GM12872 (cell line): ENCODE measurements at regions not wholly inside any gene's neighbourhood (a gene's known extent, or its start where the extent isn't known, plus 50 kb on each side); places are given as distances from the start of the nearest gene placed in this dataset.

Experiments
- TF ChIP-seq, protein P1 (sequence below): IDR thresholded peaks from 3 replicates; pipeline ENCODE4 v1.5.1; 2011; ENCODE audit warnings: low read depth, mild to moderate bottlenecking, low read length, moderate library complexity; ENCODE audit not compliant: insufficient read depth

DNA sequence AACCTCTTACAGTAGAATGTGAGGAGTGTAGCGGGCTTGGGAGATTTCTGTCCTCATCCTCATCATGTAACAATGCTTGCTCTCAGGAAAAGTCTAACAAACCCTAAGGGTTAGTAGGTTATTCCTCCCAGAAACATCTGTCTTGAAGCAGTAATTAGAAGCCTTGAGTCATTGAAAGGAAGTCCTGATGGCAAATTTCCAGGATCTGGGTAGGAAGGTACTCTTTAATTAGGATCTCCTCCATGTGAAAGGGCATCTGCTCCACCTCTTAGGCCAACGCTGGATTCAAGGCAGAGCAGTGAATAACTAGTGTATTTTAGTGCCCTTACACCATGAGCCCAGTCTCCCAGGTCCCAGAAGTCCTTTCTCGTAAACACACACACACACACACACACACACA is 106.6 kb upstream of the BARHL2 start:
- TF ChIP-seq, protein P1, sequence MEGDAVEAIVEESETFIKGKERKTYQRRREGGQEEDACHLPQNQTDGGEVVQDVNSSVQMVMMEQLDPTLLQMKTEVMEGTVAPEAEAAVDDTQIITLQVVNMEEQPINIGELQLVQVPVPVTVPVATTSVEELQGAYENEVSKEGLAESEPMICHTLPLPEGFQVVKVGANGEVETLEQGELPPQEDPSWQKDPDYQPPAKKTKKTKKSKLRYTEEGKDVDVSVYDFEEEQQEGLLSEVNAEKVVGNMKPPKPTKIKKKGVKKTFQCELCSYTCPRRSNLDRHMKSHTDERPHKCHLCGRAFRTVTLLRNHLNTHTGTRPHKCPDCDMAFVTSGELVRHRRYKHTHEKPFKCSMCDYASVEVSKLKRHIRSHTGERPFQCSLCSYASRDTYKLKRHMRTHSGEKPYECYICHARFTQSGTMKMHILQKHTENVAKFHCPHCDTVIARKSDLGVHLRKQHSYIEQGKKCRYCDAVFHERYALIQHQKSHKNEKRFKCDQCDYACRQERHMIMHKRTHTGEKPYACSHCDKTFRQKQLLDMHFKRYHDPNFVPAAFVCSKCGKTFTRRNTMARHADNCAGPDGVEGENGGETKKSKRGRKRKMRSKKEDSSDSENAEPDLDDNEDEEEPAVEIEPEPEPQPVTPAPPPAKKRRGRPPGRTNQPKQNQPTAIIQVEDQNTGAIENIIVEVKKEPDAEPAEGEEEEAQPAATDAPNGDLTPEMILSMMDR = no peak

DNA sequence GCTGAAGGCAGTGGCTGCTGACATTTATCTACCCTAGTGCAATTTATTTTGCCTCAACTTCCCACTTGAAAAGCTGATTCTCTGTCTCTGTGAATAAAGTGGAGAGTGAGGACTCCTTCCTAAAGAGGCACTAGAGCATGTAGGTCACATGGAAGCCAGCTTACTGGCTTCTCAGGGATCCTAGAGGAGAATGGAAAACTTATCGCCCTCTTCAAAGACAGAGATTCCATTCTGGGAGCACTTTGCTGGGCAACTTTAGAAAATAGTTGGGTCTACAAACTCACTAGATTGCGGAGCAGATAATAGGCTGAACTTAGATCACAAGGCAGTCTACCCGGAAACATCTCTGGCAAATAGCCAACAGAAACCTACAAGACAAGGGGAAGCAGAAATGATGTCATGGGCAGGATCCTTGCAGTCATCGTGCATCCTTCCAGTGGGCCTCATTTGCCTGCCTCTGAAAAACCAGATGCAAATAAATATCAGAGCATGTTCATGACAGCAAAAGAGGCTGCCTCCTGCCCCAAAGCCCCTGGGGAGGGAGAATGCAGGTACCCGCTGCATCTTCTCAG is 104.8 kb upstream of the BARHL2 start:
- TF ChIP-seq, protein P1 = no peak

DNA sequence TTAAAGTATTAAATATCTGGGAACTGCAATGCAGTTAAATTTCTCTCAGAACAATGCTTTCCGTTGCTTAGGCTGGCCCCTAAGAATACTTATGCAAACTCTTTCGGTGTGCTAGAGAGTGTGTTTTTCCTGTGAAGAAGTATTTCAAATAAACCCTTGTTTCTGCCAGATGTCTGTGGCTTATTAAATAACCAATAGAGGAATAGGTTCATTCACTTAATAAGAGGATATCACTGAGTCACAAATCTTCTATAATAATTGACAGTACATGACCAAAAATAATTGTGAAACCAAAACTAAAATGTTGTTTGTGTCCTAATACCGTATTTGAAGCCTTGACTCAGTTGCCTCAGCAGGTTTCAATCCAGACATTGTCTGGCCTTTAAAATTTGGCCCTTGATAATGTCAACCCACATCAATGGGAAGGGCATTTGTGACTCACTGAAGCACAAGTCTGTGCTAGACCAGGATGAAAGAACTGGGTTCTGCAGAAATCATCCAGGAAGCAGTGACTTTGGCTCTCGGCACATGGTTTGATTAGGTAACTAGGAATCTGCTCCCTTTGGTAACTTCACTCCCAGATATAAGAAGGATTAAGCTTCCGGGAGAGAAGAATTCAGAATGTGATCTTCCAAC is 104.2 kb upstream of the BARHL2 start:
- TF ChIP-seq, protein P1 = no peak

DNA sequence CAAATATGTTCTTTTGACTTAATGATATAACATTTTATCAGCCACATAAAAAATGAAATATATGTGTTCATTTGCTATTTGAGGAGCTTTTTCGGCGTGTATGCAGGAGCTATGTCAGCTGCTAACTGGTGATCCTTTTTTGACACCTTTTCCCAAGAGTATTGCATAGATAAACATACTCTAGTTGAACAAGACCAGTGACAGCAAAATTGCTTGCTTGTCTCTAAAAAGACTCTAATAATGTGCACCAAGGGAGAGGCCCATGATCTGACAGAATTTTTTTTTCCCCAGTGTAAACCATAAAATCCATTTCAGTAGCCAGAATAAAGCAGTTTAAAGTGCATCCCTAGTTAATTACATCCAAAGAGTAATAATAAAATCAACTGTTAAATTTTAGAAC is 103.6 kb upstream of the BARHL2 start:
- TF ChIP-seq, protein P1 = no peak

DNA sequence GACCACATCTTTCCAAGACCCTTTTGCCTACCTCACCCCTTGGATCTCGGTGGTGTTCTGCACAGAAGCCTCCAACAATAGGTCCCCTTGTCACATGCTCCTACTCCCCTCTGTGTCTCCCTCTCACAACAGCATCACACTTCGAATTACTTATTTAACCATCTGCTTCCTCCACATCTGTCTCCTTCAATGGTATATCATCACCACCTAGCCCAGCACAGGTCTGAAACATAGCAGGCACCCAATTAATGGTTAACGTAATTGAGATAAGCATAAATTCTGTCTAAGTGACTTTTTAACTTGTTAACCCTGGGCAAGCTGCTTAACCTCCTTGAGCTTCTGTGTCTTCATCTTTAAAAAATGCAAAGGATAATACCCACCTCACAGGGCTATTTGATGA is 100.3 kb upstream of the BARHL2 start:
- TF ChIP-seq, protein P1 = no peak

DNA sequence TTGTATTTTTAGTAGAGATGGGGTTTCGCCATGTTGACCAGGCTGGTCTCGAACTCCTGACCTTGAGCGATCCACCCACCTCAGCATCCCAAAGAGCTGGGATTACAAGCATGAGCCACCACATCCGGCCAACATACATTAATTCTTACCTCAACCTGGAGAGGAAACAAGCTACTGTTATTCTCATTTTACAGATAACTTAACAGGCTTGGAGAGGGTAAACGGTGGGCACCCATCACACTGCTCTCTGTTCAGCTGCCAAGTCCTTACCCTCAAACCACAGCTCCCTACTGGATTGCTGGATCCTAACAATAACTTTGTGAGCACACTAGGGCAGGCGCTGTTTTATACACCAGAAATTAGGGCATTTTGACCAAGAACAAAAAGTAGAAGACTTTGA is 93.6 kb upstream of the BARHL2 start:
- TF ChIP-seq, protein P1 = no peak

DNA sequence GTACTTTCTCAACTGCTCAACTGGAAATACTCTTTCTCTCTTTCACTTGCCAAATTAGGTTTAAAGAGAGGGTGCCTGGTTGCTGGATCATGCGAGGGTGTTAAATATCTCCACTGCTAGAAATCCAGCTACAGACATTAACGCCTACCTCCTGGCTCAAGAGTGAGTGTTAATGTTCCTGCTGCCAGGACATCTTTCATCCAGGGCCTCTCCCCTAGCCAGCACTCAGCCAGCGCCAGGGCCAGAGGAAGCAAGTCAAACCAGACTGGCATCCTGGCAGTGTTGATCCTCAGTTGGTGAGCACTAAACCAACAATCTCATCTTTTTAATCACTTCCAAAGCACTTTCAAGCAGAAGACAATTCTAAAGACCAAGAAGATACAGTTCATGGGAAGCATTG is 92.9 kb upstream of the BARHL2 start:
- TF ChIP-seq, protein P1 = no peak

DNA sequence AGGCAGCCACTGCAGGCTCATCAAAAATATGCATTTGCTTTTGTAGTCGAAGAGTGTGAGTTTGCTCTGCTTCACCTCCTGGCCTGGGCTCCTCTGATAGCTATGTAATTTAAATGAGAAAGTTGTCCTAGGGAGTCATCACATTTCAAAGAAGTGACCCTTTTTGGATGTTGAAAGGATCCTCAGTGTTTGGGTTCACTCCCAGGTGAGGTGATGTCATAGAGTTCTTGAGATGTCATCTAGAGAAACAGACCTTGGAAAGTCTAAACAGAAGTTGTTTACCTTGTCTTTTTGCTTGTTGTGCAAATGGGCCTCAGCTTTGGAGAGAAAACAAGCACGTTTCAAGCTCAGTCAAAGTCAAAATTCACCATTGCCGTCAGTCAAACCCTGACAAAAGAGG is 92.0 kb upstream of the BARHL2 start:
- TF ChIP-seq, protein P1 = no peak
